ENCODE measurements at regions not wholly inside any gene's neighbourhood (a gene's known extent, or its start where the extent isn't known, plus 50 kb on each side); places are given as distances from the start of the nearest gene placed in this dataset.

GRCh38 chr14:101478796-101479410, 82.4 kb upstream of the DIO3 start:
- Histone ChIP-seq H2AK5ac (ENCODE audit: low read depth, low read length) (no peak overlapping the region), H3K18ac (ENCODE audit: low read depth, low read length) (no peak overlapping the region), H2BK15ac (ENCODE audit: low read depth, low read length) (no peak overlapping the region), H3K36me3 (ENCODE audit: control insufficient read depth, insufficient read depth, low read length) (no peaks in the 10 kb centered on the region), H3K4ac (ENCODE audit: low read depth, low read length) (no peak overlapping the region), H3K23ac (ENCODE audit: low read depth, low read length) (no peak overlapping the region), H3K56ac (ENCODE audit: extremely low read depth, insufficient read depth, low read length) (no peak overlapping the region), H2BK20ac (ENCODE audit: low read depth, low read length) (no peak overlapping the region), H4K5ac (ENCODE audit: low read depth, low read length) (no peak overlapping the region), H2AK9ac (replicated peaks; ENCODE audit: low read depth, low read length, poor library complexity) (no peak overlapping the region), H3K27ac (ENCODE audit: insufficient read depth, low read length) (no peak overlapping the region), H3K9me3 (ENCODE audit: control insufficient read depth, insufficient read depth, low read length) (peaks cover 5% of the 10 kb centered on the region; the same call in 1 of the 2 replicates), H2BK120ac (ENCODE audit: low read depth, low read length) (no peak overlapping the region), H3K9ac (ENCODE audit: low read depth, low read length) (no peak overlapping the region), H3K79me1 (ENCODE audit: low read depth in 1 of 2, low read length in 2 of 2) (no peaks in the 10 kb centered on the region), H3K4me2 (ENCODE audit: low read depth, low read length) (no peak overlapping the region), H2BK5ac (ENCODE audit: low read depth, low read length, poor library complexity, severe bottlenecking) (no peak overlapping the region), H3K4me3 (ENCODE audit: insufficient read depth, low read depth, low read length) (no peak overlapping the region), H4K20me1 (ENCODE audit: insufficient read depth, low read length) (no peaks in the 10 kb centered on the region), H3K14ac (replicated peaks; ENCODE audit: low read depth, low read length) (no peak overlapping the region), H3K9me1 (ENCODE audit: insufficient read depth, low read length) (no peaks in the 10 kb centered on the region), H3K27me3 (ENCODE audit: control insufficient read depth, insufficient read depth, low read length) (no peaks in the 10 kb centered on the region; the same call in 1 of the 2 replicates), H3K4me1 (ENCODE audit: control insufficient read depth, insufficient read depth, low read length) (peaks cover 20% of the 10 kb centered on the region; the same call in 1 of the 2 replicates), H2AFZ (replicated peaks; ENCODE audit: low read length, poor library complexity) (no peak overlapping the region), H4K8ac (ENCODE audit: low read depth in 2 of 2, low read length in 2 of 2) (no peak overlapping the region), H4K91ac (ENCODE audit: insufficient read depth, low read depth, low read length) (no peak overlapping the region)
- dilution Hi-C loops (cut with HindIII; ENCODE audit: low sequenced_read_pairs, unreplicated experiment), result no loop called here
- ChIA-PET POLR2A (ENCODE audit: unreplicated experiment) (no interaction called here), CTCF (no interaction called here)
- ATAC-seq (ENCODE audit: low read depth) (no peak), DNase-seq (no peak)
- WGBS, 2 experiments (ENCODE audit: extremely low coverage in 2 of 2, insufficient read length in 1 of 2), result 74% methylated on average over 2 of the region's 13 CpGs; no CpG with 5 or more reads in 1 of the 2 experiments
- intact Hi-C loops (cut with micrococcal nuclease), result no loop called here
- in situ Hi-C loops (cut with MboI; ENCODE audit: low sequenced_read_pairs), result no loop called here
- BruUV-seq (replicated peaks), result no TSS peak
- TF ChIP-seq CEBPB (IDR thresholded peaks at IDR 0.05; ENCODE audit: low read depth, low read length), result no peak
- TF ChIP-seq, protein P1, sequence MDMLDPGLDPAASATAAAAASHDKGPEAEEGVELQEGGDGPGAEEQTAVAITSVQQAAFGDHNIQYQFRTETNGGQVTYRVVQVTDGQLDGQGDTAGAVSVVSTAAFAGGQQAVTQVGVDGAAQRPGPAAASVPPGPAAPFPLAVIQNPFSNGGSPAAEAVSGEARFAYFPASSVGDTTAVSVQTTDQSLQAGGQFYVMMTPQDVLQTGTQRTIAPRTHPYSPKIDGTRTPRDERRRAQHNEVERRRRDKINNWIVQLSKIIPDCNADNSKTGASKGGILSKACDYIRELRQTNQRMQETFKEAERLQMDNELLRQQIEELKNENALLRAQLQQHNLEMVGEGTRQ (IDR thresholded peaks at IDR 0.05; ENCODE audit: low read depth, low read length), result no peak
- no peak for TF ChIP-seq BHLHE40 (IDR thresholded peaks at IDR 0.05; ENCODE audit: low read depth, low read length)
- TF ChIP-seq CTCF (conservative IDR thresholded peaks at IDR 0.05; ENCODE audit: low read depth, low read length), result no peak
- no peak for TF ChIP-seq FOS (IDR thresholded peaks at IDR 0.05; ENCODE audit: low read depth, low read length)
- TF ChIP-seq CHD1 (IDR thresholded peaks at IDR 0.05; ENCODE audit: low read depth, low read length), result no peak
- TF ChIP-seq RAD21 (IDR thresholded peaks at IDR 0.05; ENCODE audit: low read length), result no peak
- TF ChIP-seq MXI1 (IDR thresholded peaks at IDR 0.05; ENCODE audit: borderline replicate concordance, low read depth, low read length), result no peak
- TF ChIP-seq POLR2A (IDR thresholded peaks at IDR 0.05; ENCODE audit: low read depth, low read length), result no peak
- no peak for TF ChIP-seq RCOR1 (IDR thresholded peaks at IDR 0.05; ENCODE audit: insufficient replicate concordance, low read length)
